ENCODE measurements at regions not wholly inside any gene's neighbourhood (a gene's known extent, or its start where the extent isn't known, plus 50 kb on each side); places are given as distances from the start of the nearest gene placed in this dataset.

DNA sequence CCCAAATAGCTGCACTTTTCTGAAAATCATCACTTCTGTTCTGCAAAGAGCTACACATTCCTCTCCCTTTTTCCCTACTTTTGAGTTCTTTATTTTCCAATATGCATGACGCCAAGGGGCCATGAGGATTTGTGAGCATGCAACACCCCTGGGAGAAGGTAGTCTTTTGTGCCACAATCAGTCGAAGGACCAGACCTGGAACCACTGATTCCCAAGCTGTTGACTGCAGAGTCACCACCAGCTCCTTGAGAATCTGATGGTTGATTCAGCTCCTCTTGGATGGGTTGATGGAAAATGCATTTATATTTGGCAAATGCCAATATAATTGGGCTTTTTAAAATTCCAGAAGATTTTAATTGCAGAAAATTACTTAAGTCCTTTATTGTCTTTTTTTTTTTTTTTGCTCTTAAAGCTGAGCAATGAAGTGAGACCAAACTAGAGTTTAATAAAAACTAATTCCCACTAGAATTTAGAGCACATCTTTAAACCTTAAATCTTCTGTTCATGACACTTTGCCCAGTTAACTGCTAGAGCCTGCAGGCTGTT lies 554.1 kb downstream of the TNS3 start:
- TF ChIP-seq, protein P1, sequence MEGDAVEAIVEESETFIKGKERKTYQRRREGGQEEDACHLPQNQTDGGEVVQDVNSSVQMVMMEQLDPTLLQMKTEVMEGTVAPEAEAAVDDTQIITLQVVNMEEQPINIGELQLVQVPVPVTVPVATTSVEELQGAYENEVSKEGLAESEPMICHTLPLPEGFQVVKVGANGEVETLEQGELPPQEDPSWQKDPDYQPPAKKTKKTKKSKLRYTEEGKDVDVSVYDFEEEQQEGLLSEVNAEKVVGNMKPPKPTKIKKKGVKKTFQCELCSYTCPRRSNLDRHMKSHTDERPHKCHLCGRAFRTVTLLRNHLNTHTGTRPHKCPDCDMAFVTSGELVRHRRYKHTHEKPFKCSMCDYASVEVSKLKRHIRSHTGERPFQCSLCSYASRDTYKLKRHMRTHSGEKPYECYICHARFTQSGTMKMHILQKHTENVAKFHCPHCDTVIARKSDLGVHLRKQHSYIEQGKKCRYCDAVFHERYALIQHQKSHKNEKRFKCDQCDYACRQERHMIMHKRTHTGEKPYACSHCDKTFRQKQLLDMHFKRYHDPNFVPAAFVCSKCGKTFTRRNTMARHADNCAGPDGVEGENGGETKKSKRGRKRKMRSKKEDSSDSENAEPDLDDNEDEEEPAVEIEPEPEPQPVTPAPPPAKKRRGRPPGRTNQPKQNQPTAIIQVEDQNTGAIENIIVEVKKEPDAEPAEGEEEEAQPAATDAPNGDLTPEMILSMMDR (IDR thresholded peaks at IDR 0.05 in 4 of 5, conservative IDR thresholded peaks at IDR 0.05 in 1 of 5): no peak
- no peak for TF ChIP-seq POLR2A (IDR thresholded peaks at IDR 0.05)
